ENCODE measurements at regions not wholly inside any gene's neighbourhood (a gene's known extent, or its start where the extent isn't known, plus 50 kb on each side); places are given as distances from the start of the nearest gene placed in this dataset.

- ChIA-PET CTCF (no interaction called here), RAD21 (ENCODE audit: low non-redundant PET in 1 of 2, low total read pairs in 2 of 2, uncharacterized antibody in 2 of 2, unreplicated experiment in 2 of 2) (no interaction called here), POLR2A (no interaction called here)
- no peaks in the 10 kb centered on the region for H3K27me3 ChIP-seq (ENCODE audit: insufficient read depth, low read length)
- no peaks in the 10 kb centered on the region for H3K9me2 ChIP-seq (ENCODE audit: insufficient read depth)
- H3K9me3 ChIP-seq (ENCODE audit: control insufficient read depth in 1 of 2, insufficient read depth in 1 of 2, low read depth in 1 of 2, low read length in 2 of 2) = no peaks in the 10 kb centered on the region
- H3K79me2 ChIP-seq (ENCODE audit: insufficient read depth, low read length) = no peaks in the 10 kb centered on the region
- H3K9ac ChIP-seq (ENCODE audit: low read length) = no peak overlapping the region
- ATAC-seq = no peak
- H2AFZ ChIP-seq (ENCODE audit: low read depth, low read length, poor library complexity, severe bottlenecking) = no peak overlapping the region
- H3K4me2 ChIP-seq (ENCODE audit: low read length) = no peak overlapping the region
- no peaks in the 10 kb centered on the region for H4K20me1 ChIP-seq (ENCODE audit: insufficient read depth)
- no TSS peak for BruUV-seq (replicated peaks)
- H3K27ac ChIP-seq (ENCODE audit: low read depth, low read length) = no peak overlapping the region
- DNase-seq (ENCODE audit: low read depth, low spot score) = no peak
- H3K36me3 ChIP-seq (ENCODE audit: control insufficient read depth in 1 of 2, insufficient read depth in 2 of 2, low read length in 2 of 2) = no peaks in the 10 kb centered on the region
- H3K4me3 ChIP-seq (replicated peaks in 1 of 2; ENCODE audit: low read depth in 1 of 2, low read length in 2 of 2) = no peak overlapping the region
- intact Hi-C loops (cut with micrococcal nuclease) = no loop called here
- TF ChIP-seq POLR2AphosphoS5 (IDR thresholded peaks at IDR 0.05; ENCODE audit: low read depth, low read length) = no peak
- no peak for TF ChIP-seq CEBPB (IDR thresholded peaks at IDR 0.05; ENCODE audit: low read depth)
- H3K4me1 ChIP-seq (ENCODE audit: control insufficient read depth in 1 of 2, insufficient read depth in 2 of 2, low read length in 2 of 2) = peaks cover 5 to 14% of the 10 kb centered on the region in 2 experiments; a peak in 3 of 4 replicates
Measured at GRCh38 chr6:54057058-54057457, 54.2 kb upstream of the MLIP start.

DNA sequence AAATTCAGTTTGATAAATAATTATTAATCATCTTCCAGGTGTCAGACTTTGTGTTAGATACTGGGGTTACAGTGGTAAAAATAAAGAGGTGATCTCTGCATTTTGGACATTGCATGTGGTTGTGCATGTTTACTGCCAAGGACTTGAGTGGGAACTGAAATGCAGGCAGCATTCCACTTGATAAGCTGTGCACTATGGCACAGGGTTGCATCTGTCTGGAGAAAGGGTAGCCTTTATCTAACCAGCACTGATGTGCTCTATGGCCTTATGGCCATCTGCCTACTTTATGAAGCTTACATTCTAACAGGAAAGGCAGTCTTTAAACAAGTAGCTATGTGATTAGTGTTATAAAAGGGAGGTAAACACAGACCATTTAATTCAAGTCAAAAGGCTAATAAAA lies 53.0 kb upstream of the MLIP start:
- H3K9me2 ChIP-seq (ENCODE audit: insufficient read depth) = no peaks in the 10 kb centered on the region
- no peak for ATAC-seq
- no peaks in the 10 kb centered on the region for H3K9me3 ChIP-seq (ENCODE audit: control insufficient read depth in 1 of 2, insufficient read depth in 1 of 2, low read depth in 1 of 2, low read length in 2 of 2)
- no peak overlapping the region for H3K4me2 ChIP-seq (ENCODE audit: low read length)
- no peak overlapping the region for H2AFZ ChIP-seq (ENCODE audit: low read depth, low read length, poor library complexity, severe bottlenecking)
- ChIA-PET CTCF (no interaction called here), POLR2A (no interaction called here), RAD21 (ENCODE audit: low non-redundant PET in 1 of 2, low total read pairs in 2 of 2, uncharacterized antibody in 2 of 2, unreplicated experiment in 2 of 2) (no interaction called here)
- no TSS peak for BruUV-seq (replicated peaks)
- peaks cover 5 to 14% of the 10 kb centered on the region in 2 experiments; a peak in 3 of 4 replicates for H3K4me1 ChIP-seq (ENCODE audit: control insufficient read depth in 1 of 2, insufficient read depth in 2 of 2, low read length in 2 of 2)
- H3K79me2 ChIP-seq (ENCODE audit: insufficient read depth, low read length) = no peaks in the 10 kb centered on the region
- H4K20me1 ChIP-seq (ENCODE audit: insufficient read depth) = no peaks in the 10 kb centered on the region
- H3K4me3 ChIP-seq (replicated peaks in 1 of 2; ENCODE audit: low read depth in 1 of 2, low read length in 2 of 2) = no peak overlapping the region
- no peak for TF ChIP-seq POLR2A (IDR thresholded peaks at IDR 0.05; ENCODE audit: borderline replicate concordance, extremely low read depth, insufficient read depth, insufficient read length)
- DNase-seq (ENCODE audit: low read depth, low spot score) = no peak
- no peak overlapping the region for H3K27ac ChIP-seq (ENCODE audit: low read depth, low read length)
- intact Hi-C loops (cut with micrococcal nuclease) = no loop called here
- no peak overlapping the region for H3K9ac ChIP-seq (ENCODE audit: low read length)
- H3K36me3 ChIP-seq (ENCODE audit: control insufficient read depth in 1 of 2, insufficient read depth in 2 of 2, low read length in 2 of 2) = no peaks in the 10 kb centered on the region
- H3K27me3 ChIP-seq (ENCODE audit: insufficient read depth, low read length) = no peaks in the 10 kb centered on the region

- H3K4me1 ChIP-seq (ENCODE audit: control insufficient read depth in 1 of 2, insufficient read depth in 2 of 2, low read length in 2 of 2) = no peaks in the 10 kb centered on the region; a peak in 1 of 4 replicates
- ATAC-seq = no peak
- no peak overlapping the region for H3K9ac ChIP-seq (ENCODE audit: low read length)
- no peaks in the 10 kb centered on the region for H4K20me1 ChIP-seq (ENCODE audit: insufficient read depth)
- H3K9me3 ChIP-seq (ENCODE audit: control insufficient read depth in 1 of 2, insufficient read depth in 1 of 2, low read depth in 1 of 2, low read length in 2 of 2) = no peaks in the 10 kb centered on the region
- intact Hi-C loops (cut with micrococcal nuclease) = no loop called here
- H3K79me2 ChIP-seq (ENCODE audit: insufficient read depth, low read length) = no peaks in the 10 kb centered on the region
- H2AFZ ChIP-seq (ENCODE audit: low read depth, low read length, poor library complexity, severe bottlenecking) = peak overlapping the region; percentile 10
- no peak overlapping the region for H3K27ac ChIP-seq (ENCODE audit: low read depth, low read length)
- no peak for DNase-seq (ENCODE audit: low read depth, low spot score)
- no peak for TF ChIP-seq RAD21 (IDR thresholded peaks at IDR 0.05; ENCODE audit: low read depth)
- no peak for TF ChIP-seq JUND (IDR thresholded peaks at IDR 0.05)
- TF ChIP-seq, protein P1, sequence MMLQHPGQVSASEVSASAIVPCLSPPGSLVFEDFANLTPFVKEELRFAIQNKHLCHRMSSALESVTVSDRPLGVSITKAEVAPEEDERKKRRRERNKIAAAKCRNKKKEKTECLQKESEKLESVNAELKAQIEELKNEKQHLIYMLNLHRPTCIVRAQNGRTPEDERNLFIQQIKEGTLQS (IDR thresholded peaks at IDR 0.05) = no peak
- no peak for TF ChIP-seq CEBPB (IDR thresholded peaks at IDR 0.05; ENCODE audit: low read depth)
- no peak for TF ChIP-seq ELF1 (IDR thresholded peaks at IDR 0.05; ENCODE audit: borderline replicate concordance, low read depth)
- no peak for TF ChIP-seq POLR2A (IDR thresholded peaks at IDR 0.05; ENCODE audit: borderline replicate concordance, extremely low read depth, insufficient read depth, insufficient read length)
- H3K36me3 ChIP-seq (ENCODE audit: control insufficient read depth in 1 of 2, insufficient read depth in 2 of 2, low read length in 2 of 2) = no peaks in the 10 kb centered on the region
- ChIA-PET POLR2A (no interaction called here), RAD21 (ENCODE audit: low non-redundant PET in 1 of 2, low total read pairs in 2 of 2, uncharacterized antibody in 2 of 2, unreplicated experiment in 2 of 2) (no interaction called here), CTCF (no interaction called here)
- no peaks in the 10 kb centered on the region for H3K9me2 ChIP-seq (ENCODE audit: insufficient read depth)
- BruUV-seq (replicated peaks) = no TSS peak
- peak overlapping the region in 1 of 2 experiments; percentile 5; a peak in 1 of 4 replicates for H3K4me3 ChIP-seq (replicated peaks in 1 of 2; ENCODE audit: low read depth in 1 of 2, low read length in 2 of 2)
- H3K4me2 ChIP-seq (ENCODE audit: low read length) = peak overlapping the region; percentile 25
- no peaks in the 10 kb centered on the region for H3K27me3 ChIP-seq (ENCODE audit: insufficient read depth, low read length)
Measured at GRCh38 chr6:54059683-54060082, 51.6 kb upstream of the MLIP start.
